ENCODE measurements at regions not wholly inside any gene's neighbourhood (a gene's known extent, or its start where the extent isn't known, plus 50 kb on each side); places are given as distances from the start of the nearest gene placed in this dataset.
"Not testable (repeated sequence)": the region's sequence is repeated elsewhere in the genome, so short reads cannot be mapped to it uniquely, and the experiment has no call there.

- Mint-ChIP-seq H3K4me1 (ENCODE audit: low read depth in 2 of 2) (no peaks in the 10 kb centered on the region), H3K27ac (no peak overlapping the region), H3K27me3 (no peaks in the 10 kb centered on the region), H3K4me3 (no peak overlapping the region), H3K9me3 (peaks cover 10 to 13% of the 10 kb centered on the region in 2 donors), H3K36me3 (ENCODE audit: insufficient read depth) (no peaks in the 10 kb centered on the region)
- DNase-seq (no peak), ATAC-seq (replicated peaks) (no peak)
These were observed 303.7 kb upstream of the RRP15 start for GRCh38 chr1:217981430-217981829.

- H3K27ac Mint-ChIP-seq = no peak overlapping the region
- no peak for ATAC-seq (replicated peaks)
- no peaks in the 10 kb centered on the region for H3K4me1 Mint-ChIP-seq (ENCODE audit: low read depth in 2 of 2)
- no peak for DNase-seq
- no peak overlapping the region for H3K4me3 Mint-ChIP-seq
- H3K36me3 Mint-ChIP-seq (ENCODE audit: insufficient read depth) = no peaks in the 10 kb centered on the region
- H3K27me3 Mint-ChIP-seq = no peaks in the 10 kb centered on the region
- H3K9me3 Mint-ChIP-seq = peaks cover 9 to 15% of the 10 kb centered on the region in 2 donors
These were observed 302.6 kb upstream of the RRP15 start for GRCh38 chr1:217982331-217983050.

- no peaks in the 10 kb centered on the region for H3K36me3 Mint-ChIP-seq (ENCODE audit: insufficient read depth)
- peaks cover 9 to 16% of the 10 kb centered on the region in 2 donors for H3K9me3 Mint-ChIP-seq
- ATAC-seq (replicated peaks) (no peak), DNase-seq (no peak)
- no peaks in the 10 kb centered on the region for H3K4me1 Mint-ChIP-seq (ENCODE audit: low read depth in 2 of 2)
- H3K27me3 Mint-ChIP-seq = no peaks in the 10 kb centered on the region
- no peak overlapping the region for H3K27ac Mint-ChIP-seq
- no peak overlapping the region for H3K4me3 Mint-ChIP-seq
These were observed 302.1 kb upstream of the RRP15 start for GRCh38 chr1:217983051-217983375.

- Mint-ChIP-seq H3K27me3 (no peaks in the 10 kb centered on the region), H3K9me3 (peaks cover 2 to 12% of the 10 kb centered on the region in 2 donors), H3K4me1 (ENCODE audit: low read depth in 2 of 2) (no peaks in the 10 kb centered on the region), H3K4me3 (no peak overlapping the region), H3K27ac (no peak overlapping the region), H3K36me3 (ENCODE audit: insufficient read depth) (no peaks in the 10 kb centered on the region)
- ATAC-seq (replicated peaks) = no peak
- DNase-seq = no peak
These were observed 299.5 kb upstream of the RRP15 start for GRCh38 chr1:217985641-217986040.

- DNase-seq (no peak), ATAC-seq (replicated peaks) (no peak)
- Mint-ChIP-seq H3K27ac (no peak overlapping the region), H3K9me3 (peaks cover 5 to 9% of the 10 kb centered on the region in 2 donors), H3K4me3 (no peak overlapping the region), H3K4me1 (ENCODE audit: low read depth in 2 of 2) (no peaks in the 10 kb centered on the region), H3K27me3 (no peaks in the 10 kb centered on the region), H3K36me3 (ENCODE audit: insufficient read depth) (no peaks in the 10 kb centered on the region)
These were observed 295.6 kb upstream of the RRP15 start for GRCh38 chr1:217989510-217989909.

- Mint-ChIP-seq H3K4me1 (ENCODE audit: low read depth in 2 of 2) (no peaks in the 10 kb centered on the region), H3K27me3 (no peaks in the 10 kb centered on the region)
These were observed 291.7 kb upstream of the RRP15 start for GRCh38 chr1:217993439-217993838.

GRCh38 chr1:218008296-218008695 lies 276.8 kb upstream of the RRP15 start:
- not testable (repeated sequence) for H3K4me3 Mint-ChIP-seq; H3K36me3 Mint-ChIP-seq (ENCODE audit: insufficient read depth); H3K27me3 Mint-ChIP-seq; H3K9me3 Mint-ChIP-seq; H3K4me1 Mint-ChIP-seq (ENCODE audit: low read depth in 2 of 2); ATAC-seq (replicated peaks); DNase-seq; H3K27ac Mint-ChIP-seq

More at GRCh38 chr1:217993439-217993838, 291.7 kb upstream of the RRP15 start:
- H3K36me3 Mint-ChIP-seq (ENCODE audit: insufficient read depth) = no peaks in the 10 kb centered on the region
- ATAC-seq (replicated peaks) (no peak), DNase-seq (no peak)
- H3K9me3 Mint-ChIP-seq = peaks cover 6 to 8% of the 10 kb centered on the region in 2 donors
- H3K27ac Mint-ChIP-seq = no peak overlapping the region
- no peak overlapping the region for H3K4me3 Mint-ChIP-seq

- H3K9me3 Mint-ChIP-seq; H3K27ac Mint-ChIP-seq; H3K36me3 Mint-ChIP-seq (ENCODE audit: insufficient read depth); H3K4me3 Mint-ChIP-seq; H3K4me1 Mint-ChIP-seq (ENCODE audit: low read depth in 2 of 2); H3K27me3 Mint-ChIP-seq; ATAC-seq (replicated peaks); DNase-seq: not testable (repeated sequence)
These were observed 270.0 kb upstream of the RRP15 start for GRCh38 chr1:218015106-218015505.

GRCh38 chr1:218024211-218024720 lies 260.8 kb upstream of the RRP15 start:
- Mint-ChIP-seq H3K4me1 (ENCODE audit: low read depth in 2 of 2) (no peaks in the 10 kb centered on the region), H3K4me3 (no peak overlapping the region), H3K36me3 (ENCODE audit: insufficient read depth) (no peaks in the 10 kb centered on the region), H3K27ac (no peak overlapping the region), H3K27me3 (no peaks in the 10 kb centered on the region), H3K9me3 (peaks cover 5 to 8% of the 10 kb centered on the region in 2 donors)
- DNase-seq = no peak
- no peak for ATAC-seq (replicated peaks)

GRCh38 chr1:218025454-218025853 lies 259.6 kb upstream of the RRP15 start:
- DNase-seq (no peak), ATAC-seq (replicated peaks) (no peak)
- no peak overlapping the region for H3K4me3 Mint-ChIP-seq
- no peaks in the 10 kb centered on the region for H3K27me3 Mint-ChIP-seq
- no peak overlapping the region for H3K27ac Mint-ChIP-seq
- no peaks in the 10 kb centered on the region for H3K36me3 Mint-ChIP-seq (ENCODE audit: insufficient read depth)
- peaks cover 5 to 8% of the 10 kb centered on the region in 2 donors for H3K9me3 Mint-ChIP-seq
- H3K4me1 Mint-ChIP-seq (ENCODE audit: low read depth in 2 of 2) = no peaks in the 10 kb centered on the region

- DNase-seq (no peak), ATAC-seq (replicated peaks) (no peak)
- Mint-ChIP-seq H3K36me3 (ENCODE audit: insufficient read depth) (no peaks in the 10 kb centered on the region), H3K27ac (no peak overlapping the region), H3K4me3 (no peak overlapping the region), H3K9me3 (peaks cover 5 to 8% of the 10 kb centered on the region in 2 donors), H3K4me1 (ENCODE audit: low read depth in 2 of 2) (no peaks in the 10 kb centered on the region), H3K27me3 (no peaks in the 10 kb centered on the region)
These were observed 257.9 kb upstream of the RRP15 start for GRCh38 chr1:218027152-218027551.

GRCh38 chr1:218030846-218031245 lies 254.2 kb upstream of the RRP15 start:
- H3K27me3 Mint-ChIP-seq = no peaks in the 10 kb centered on the region
- H3K9me3 Mint-ChIP-seq = peaks cover 0 to 2% of the 10 kb centered on the region in 2 donors
- H3K4me1 Mint-ChIP-seq (ENCODE audit: low read depth in 2 of 2) = no peaks in the 10 kb centered on the region
- no peak overlapping the region for H3K27ac Mint-ChIP-seq
- DNase-seq (no peak), ATAC-seq (replicated peaks) (no peak)
- H3K36me3 Mint-ChIP-seq (ENCODE audit: insufficient read depth) = no peaks in the 10 kb centered on the region
- H3K4me3 Mint-ChIP-seq = no peak overlapping the region

- Mint-ChIP-seq H3K27me3 (no peaks in the 10 kb centered on the region), H3K9me3 (peaks cover 0 to 4% of the 10 kb centered on the region in 2 donors), H3K36me3 (ENCODE audit: insufficient read depth) (no peaks in the 10 kb centered on the region), H3K27ac (no peak overlapping the region), H3K4me1 (ENCODE audit: low read depth in 2 of 2) (no peaks in the 10 kb centered on the region), H3K4me3 (no peak overlapping the region)
- DNase-seq (no peak), ATAC-seq (replicated peaks) (no peak)
These were observed 253.2 kb upstream of the RRP15 start for GRCh38 chr1:218031901-218032300.

GRCh38 chr1:218034468-218034867 lies 250.6 kb upstream of the RRP15 start:
- Mint-ChIP-seq H3K27ac (no peak overlapping the region), H3K27me3 (no peaks in the 10 kb centered on the region), H3K4me3 (no peak overlapping the region), H3K9me3 (peaks cover 0 to 3% of the 10 kb centered on the region in 2 donors), H3K4me1 (ENCODE audit: low read depth in 2 of 2) (no peaks in the 10 kb centered on the region), H3K36me3 (ENCODE audit: insufficient read depth) (no peaks in the 10 kb centered on the region)
- DNase-seq (no peak), ATAC-seq (replicated peaks) (no peak)

All from effector memory CD8-positive, alpha-beta T cell (primary cell).